IMR-90 (cell line): ENCODE measurements at regions not wholly inside any gene's neighbourhood (a gene's known extent, or its start where the extent isn't known, plus 50 kb on each side); places are given as distances from the start of the nearest gene placed in this dataset.

ENCODE experiments used
- ATAC-seq: fragments of 200-7000 bp; cut with Tn5 transposase; 2 replicates; pipeline ENCODE4 v1.9.1; 2020; ENCODE audit warnings: low read depth, mild to moderate bottlenecking, moderate library complexity
- BruUV-seq: library from RNA; stranded (reverse); fragments of 400-500 nt; replicated peaks from 2 replicates; lab custom pipeline; 2021; lab: Mats Ljungman, UMichigan
- CTCF ChIA-PET: fragments of 300-600 bp; formaldehyde crosslinking; extraction: SDS; loops from one replicate; lab custom pipeline; 2021; ENCODE audit warnings: antibody characterized with exemption; lab: Yijun Ruan, JAX
- POLR2A ChIA-PET: fragments of 300-600 bp; sonication (Branson Sonifier 250); formaldehyde crosslinking; loops from one replicate; lab custom pipeline; 2022; ENCODE audit warnings: antibody characterized with exemption; ENCODE audit not compliant: unreplicated experiment; lab: Charles Lee
- DNase-seq: peaks from one replicate; pipeline ENCODE4 v3.0.0; 2013
- H2AFZ ChIP-seq: replicated peaks from 2 replicates; pipeline ENCODE3; 2013; ENCODE audit warnings: low read length, mild to moderate bottlenecking; ENCODE audit not compliant: poor library complexity
- H2AK5ac ChIP-seq: 2 replicates; pipeline ENCODE4 v1.6.1; 2013; ENCODE audit warnings: low read depth, low read length, inconsistent platforms
- H2AK9ac ChIP-seq: replicated peaks from 2 replicates; pipeline ENCODE3; 2013; ENCODE audit warnings: mild to moderate bottlenecking, low read depth, low read length, moderate library complexity; ENCODE audit not compliant: poor library complexity
- H2BK120ac ChIP-seq: 2 replicates; pipeline ENCODE4 v1.6.1; 2013; ENCODE audit warnings: low read depth, low read length, inconsistent platforms
- H2BK15ac ChIP-seq: 3 replicates; pipeline ENCODE4 v1.6.1; 2013; ENCODE audit warnings: low read depth, low read length, inconsistent platforms
- H2BK20ac ChIP-seq: 2 replicates; pipeline ENCODE4 v1.6.1; 2013; ENCODE audit warnings: low read depth, mild to moderate bottlenecking, inconsistent platforms, low read length, moderate library complexity
- H2BK5ac ChIP-seq: 2 replicates; pipeline ENCODE4 v1.6.1; 2013; ENCODE audit warnings: mild to moderate bottlenecking, low read depth, low read length, inconsistent platforms; ENCODE audit not compliant: poor library complexity, severe bottlenecking
- H3K14ac ChIP-seq: replicated peaks from 2 replicates; pipeline ENCODE4 v1.6.1; 2013; ENCODE audit warnings: low read depth, low read length, inconsistent platforms
- H3K18ac ChIP-seq: 2 replicates; pipeline ENCODE4 v1.6.1; 2013; ENCODE audit warnings: low read depth, low read length, control low read depth
- H3K23ac ChIP-seq: 2 replicates; pipeline ENCODE4 v1.6.1; 2013; ENCODE audit warnings: low read depth, low read length, inconsistent platforms
- H3K27ac ChIP-seq: 2 replicates; pipeline ENCODE4 v1.5.1; 2013; ENCODE audit warnings: mild to moderate bottlenecking, control low read depth, low read length; ENCODE audit not compliant: insufficient read depth
- H3K27me3 ChIP-seq: 2 replicates; pipeline ENCODE4 v1.6.1; 2013; ENCODE audit warnings: low read length; ENCODE audit not compliant: control insufficient read depth, insufficient read depth
- H3K36me3 ChIP-seq: 2 replicates; pipeline ENCODE4 v1.6.1; 2013; ENCODE audit warnings: low read length, mixed read lengths; ENCODE audit not compliant: control insufficient read depth, insufficient read depth
- H3K4ac ChIP-seq: 2 replicates; pipeline ENCODE4 v1.6.1; 2013; ENCODE audit warnings: low read depth, low read length, inconsistent platforms
- H3K4me1 ChIP-seq: 2 replicates; pipeline ENCODE4 v1.6.1; 2013; ENCODE audit warnings: low read length, mixed read lengths; ENCODE audit not compliant: control insufficient read depth, insufficient read depth
- H3K4me2 ChIP-seq: 2 replicates; pipeline ENCODE4 v1.6.1; 2013; ENCODE audit warnings: low read depth, mild to moderate bottlenecking, control low read depth, low read length, moderate library complexity
- H3K4me3 ChIP-seq: 2 replicates; pipeline ENCODE4 v1.5.1; 2013; ENCODE audit warnings: low read depth, mild to moderate bottlenecking, control low read depth, low read length, moderate library complexity; ENCODE audit not compliant: insufficient read depth
- H3K56ac ChIP-seq: 2 replicates; pipeline ENCODE4 v1.6.1; 2013; ENCODE audit warnings: low read length, inconsistent platforms; ENCODE audit not compliant: insufficient read depth; ENCODE audit errors: extremely low read depth
- H3K79me1 ChIP-seq, 2 experiments: 2 replicates each; pipeline ENCODE4 v1.6.1; 2013; ENCODE audit warnings: low read length in 2 of 2, inconsistent platforms in 1 of 2, low read depth in 1 of 2
- H3K9ac ChIP-seq: 2 replicates; pipeline ENCODE4 v1.6.1; 2013; ENCODE audit warnings: low read depth, low read length, control low read depth
- H3K9me1 ChIP-seq: 2 replicates; pipeline ENCODE4 v1.6.1; 2013; ENCODE audit warnings: low read length, inconsistent platforms; ENCODE audit not compliant: insufficient read depth
- H3K9me3 ChIP-seq: 2 replicates; pipeline ENCODE4 v1.6.1; 2013; ENCODE audit warnings: low read length; ENCODE audit not compliant: control insufficient read depth, insufficient read depth
- H4K20me1 ChIP-seq: 2 replicates; pipeline ENCODE4 v1.6.1; 2013; ENCODE audit warnings: low read length, inconsistent platforms; ENCODE audit not compliant: insufficient read depth
- H4K5ac ChIP-seq: 2 replicates; pipeline ENCODE4 v1.6.1; 2013; ENCODE audit warnings: mild to moderate bottlenecking, low read depth, low read length, control low read depth
- H4K8ac ChIP-seq, 2 experiments: 2 replicates each; pipeline ENCODE4 v1.6.1; 2013; ENCODE audit warnings: low read depth in 2 of 2, low read length in 2 of 2, control low read depth in 1 of 2, inconsistent platforms in 1 of 2
- H4K91ac ChIP-seq: 2 replicates; pipeline ENCODE4 v1.6.1; 2013; ENCODE audit warnings: low read depth, low read length, inconsistent platforms; ENCODE audit not compliant: insufficient read depth
- BHLHE40 ChIP-seq: fragments of 150-350 bp; IDR thresholded peaks from 2 replicates; pipeline ENCODE4 v1.6.1; 2016; ENCODE audit warnings: mild to moderate bottlenecking, low read depth, low read length
- CEBPB ChIP-seq: IDR thresholded peaks from 2 replicates; pipeline ENCODE4 v1.6.1; 2012; ENCODE audit warnings: low read depth, low read length, improper control_type of control experiment
- CHD1 ChIP-seq: IDR thresholded peaks from 2 replicates; pipeline ENCODE4 v1.6.1; 2012; ENCODE audit warnings: low read depth, low read length, improper control_type of control experiment
- CTCF ChIP-seq: conservative IDR thresholded peaks from 2 replicates; pipeline ENCODE4 v1.5.1; 2012; ENCODE audit warnings: mild to moderate bottlenecking, low read depth, low read length, improper control_type of control experiment
- FOS ChIP-seq: fragments of 150-350 bp; IDR thresholded peaks from 2 replicates; pipeline ENCODE4 v1.6.1; 2016; ENCODE audit warnings: low read depth, low read length
- MAFK ChIP-seq: IDR thresholded peaks from 2 replicates; pipeline ENCODE4 v1.6.1; 2012; ENCODE audit warnings: low read depth, low read length, improper control_type of control experiment
- MAZ ChIP-seq: IDR thresholded peaks from 2 replicates; pipeline ENCODE4 v1.6.1; 2012; ENCODE audit warnings: low read depth, mild to moderate bottlenecking, low read length, improper control_type of control experiment, moderate library complexity, borderline replicate concordance
- MXI1 ChIP-seq: IDR thresholded peaks from 2 replicates; pipeline ENCODE4 v1.6.1; 2012; ENCODE audit warnings: low read depth, mild to moderate bottlenecking, low read length, moderate library complexity, borderline replicate concordance
- NFE2L2 ChIP-seq: fragments of 150-350 bp; IDR thresholded peaks from 2 replicates; pipeline ENCODE4 v1.6.1; 2016; ENCODE audit warnings: low read depth, mild to moderate bottlenecking, low read length
- POLR2A ChIP-seq: IDR thresholded peaks from 2 replicates; pipeline ENCODE4 v1.6.1; 2012; ENCODE audit warnings: mild to moderate bottlenecking, low read depth, low read length
- RAD21 ChIP-seq: IDR thresholded peaks from 2 replicates; pipeline ENCODE4 v1.6.1; 2012; ENCODE audit warnings: low read length, improper control_type of control experiment
- RCOR1 ChIP-seq: IDR thresholded peaks from 2 replicates; pipeline ENCODE4 v1.6.1; 2012; ENCODE audit warnings: mild to moderate bottlenecking, low read length, improper control_type of control experiment; ENCODE audit not compliant: insufficient replicate concordance
- RFX5 ChIP-seq: IDR thresholded peaks from 2 replicates; pipeline ENCODE4 v1.8.0; 2012; ENCODE audit warnings: low read depth, mild to moderate bottlenecking, low read length, moderate library complexity
- SMC3 ChIP-seq: fragments of 150-350 bp; IDR thresholded peaks from 2 replicates; pipeline ENCODE4 v1.6.1; 2016; ENCODE audit warnings: low read depth, mild to moderate bottlenecking, antibody characterized with exemption, low read length, moderate library complexity
- WGBS, 2 experiments: methylation state at CpG; one replicate each; pipeline versions ENCODE4 v1.1.5 to v1.1.7; 2013; ENCODE audit warnings: missing lambda C conversion rate in 2 of 2; ENCODE audit not compliant: insufficient read length in 1 of 2; ENCODE audit errors: extremely low coverage in 2 of 2; 5-methylcytosine and 5-hydroxymethylcytosine counted together
- dilution Hi-C: fragments of 300-500 bp; cut with HindIII; formaldehyde crosslinking; loops from one replicate; pipeline ENCODE4 v1.14.3; 2018; ENCODE audit warnings: low sequenced_read_pairs; ENCODE audit not compliant: unreplicated experiment
- in situ Hi-C: fragments of 300-500 bp; cut with MboI; formaldehyde crosslinking; loops from 3 replicates; pipeline ENCODE4 v1.14.3; 2019; ENCODE audit warnings: low sequenced_read_pairs, inconsistent platforms, mixed read lengths
- intact Hi-C: fragments of 100-400 bp; cut with micrococcal nuclease; formaldehyde crosslinking; loops from 2 replicates; pipeline ENCODE4 v1.10.0; 2022
- TF ChIP-seq, protein P1 (sequence below): fragments of 150-350 bp; IDR thresholded peaks from 2 replicates; pipeline ENCODE4 v1.6.1; 2016; ENCODE audit warnings: low read depth, mild to moderate bottlenecking, low read length, moderate library complexity, borderline replicate concordance
- TF ChIP-seq, protein P2 (sequence below): fragments of 150-350 bp; IDR thresholded peaks from 2 replicates; pipeline ENCODE4 v1.6.1; 2017; ENCODE audit warnings: mild to moderate bottlenecking, antibody characterized with exemption, low read length, low read depth

DNA sequence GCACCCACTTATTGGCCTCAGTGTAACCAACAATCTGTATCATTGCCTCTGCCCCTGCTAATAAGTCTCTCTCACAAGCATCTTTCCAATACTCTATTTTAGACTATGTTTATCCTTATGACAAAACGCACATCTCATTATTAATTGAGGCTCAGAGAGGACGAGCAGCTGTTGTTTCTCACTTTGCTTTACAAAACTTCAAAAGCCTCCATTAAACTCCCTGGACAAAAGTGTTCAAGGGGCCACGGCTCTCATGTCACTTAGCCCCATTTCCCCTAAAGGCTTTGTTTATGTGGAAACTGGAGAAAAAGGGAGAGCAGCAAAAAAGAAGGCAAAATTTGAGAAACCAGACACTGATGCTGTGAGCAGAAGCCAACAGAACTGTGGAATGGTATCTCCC lies 180.0 kb upstream of the LNX1 start:
- Histone ChIP-seq H4K20me1 (no peaks in the 10 kb centered on the region), H3K23ac (peak overlapping the region; percentile 31; the same call in 1 of the 2 replicates), H2AK5ac (peak overlapping the region; percentile 25; the same call in 1 of the 2 replicates), H3K4ac (peak overlapping the region; percentile 41), H2BK20ac (peak overlapping the region; percentile 55; the same call in 1 of the 2 replicates), H3K56ac (no peak overlapping the region), H4K91ac (peak overlapping the region; percentile 33), H3K9me3 (no peaks in the 10 kb centered on the region), H3K79me1 (no peaks in the 10 kb centered on the region), H3K9me1 (0 out of 2 replicates have a peak, but pooled peaks cover 4% of the 10 kb centered on the region), H3K27ac (peak overlapping the region; percentile 74; the same call in 1 of the 2 replicates), H3K4me3 (no peak overlapping the region), H2AFZ (no peak overlapping the region), H4K8ac (peak overlapping the region in 1 of 2 experiments; percentile 42; a peak in 2 of 4 replicates), H4K5ac (peak overlapping the region; percentile 64), H2AK9ac (no peak overlapping the region), H3K4me1 (peaks cover 15% of the 10 kb centered on the region), H3K18ac (peak overlapping the region; percentile 85), H3K9ac (no peak overlapping the region; the same call in 1 of the 2 replicates), H3K4me2 (no peak overlapping the region; the same call in 1 of the 2 replicates), H3K14ac (peak overlapping the region; percentile 15; the same call in 1 of the 2 replicates), H3K36me3 (no peaks in the 10 kb centered on the region), H3K27me3 (no peaks in the 10 kb centered on the region), H2BK120ac (peak overlapping the region; percentile 49; the same call in 1 of the 2 replicates), H2BK5ac (no peak overlapping the region), H2BK15ac (peak overlapping the region; percentile 32; the same call in 1 of the 3 replicates)
- dilution Hi-C loops (no loop called here), intact Hi-C loops (no loop called here), in situ Hi-C loops (no loop called here)
- TF ChIP-seq, protein P1, sequence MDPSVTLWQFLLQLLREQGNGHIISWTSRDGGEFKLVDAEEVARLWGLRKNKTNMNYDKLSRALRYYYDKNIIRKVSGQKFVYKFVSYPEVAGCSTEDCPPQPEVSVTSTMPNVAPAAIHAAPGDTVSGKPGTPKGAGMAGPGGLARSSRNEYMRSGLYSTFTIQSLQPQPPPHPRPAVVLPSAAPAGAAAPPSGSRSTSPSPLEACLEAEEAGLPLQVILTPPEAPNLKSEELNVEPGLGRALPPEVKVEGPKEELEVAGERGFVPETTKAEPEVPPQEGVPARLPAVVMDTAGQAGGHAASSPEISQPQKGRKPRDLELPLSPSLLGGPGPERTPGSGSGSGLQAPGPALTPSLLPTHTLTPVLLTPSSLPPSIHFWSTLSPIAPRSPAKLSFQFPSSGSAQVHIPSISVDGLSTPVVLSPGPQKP = no peak
- TF ChIP-seq BHLHE40 (no peak), CHD1 (no peak), CEBPB (no peak), FOS (no peak), RAD21 (no peak), RCOR1 (no peak), POLR2A (no peak), MAZ (no peak), CTCF (no peak), MAFK (no peak), RFX5 (no peak), MXI1 (no peak), NFE2L2 (no peak), SMC3 (no peak)
- TF ChIP-seq, protein P2, sequence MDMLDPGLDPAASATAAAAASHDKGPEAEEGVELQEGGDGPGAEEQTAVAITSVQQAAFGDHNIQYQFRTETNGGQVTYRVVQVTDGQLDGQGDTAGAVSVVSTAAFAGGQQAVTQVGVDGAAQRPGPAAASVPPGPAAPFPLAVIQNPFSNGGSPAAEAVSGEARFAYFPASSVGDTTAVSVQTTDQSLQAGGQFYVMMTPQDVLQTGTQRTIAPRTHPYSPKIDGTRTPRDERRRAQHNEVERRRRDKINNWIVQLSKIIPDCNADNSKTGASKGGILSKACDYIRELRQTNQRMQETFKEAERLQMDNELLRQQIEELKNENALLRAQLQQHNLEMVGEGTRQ = no peak
- CTCF ChIA-PET = no interaction called here
- ATAC-seq (no peak), DNase-seq (no peak)
- BruUV-seq = no TSS peak
- WGBS, 2 experiments = no CpG with 5 or more reads among the region's 3 CpGs
- POLR2A ChIA-PET = interaction anchor here (0.6 kb wide), 1 partner anchor 11 kb away, joined by 3 read pairs; no protein-coding TSS in a partner anchor
